Stimulated activated CD4-positive, alpha-beta T cell treated with anti-CD3 and anti-CD28 coated beads, TNF-alpha, amount 100 ng/mL, for 4 hours (primary cell): ENCODE measurements at regions not wholly inside any gene's neighbourhood (a gene's known extent, or its start where the extent isn't known, plus 50 kb on each side); places are given as distances from the start of the nearest gene placed in this dataset.

ENCODE experiments used
- DNase-seq, 3 experiments: peaks; one replicate each; pipeline ENCODE4 v3.0.0-alpha.2; 2020; ENCODE audit warnings: low read depth in 3 of 3

DNA sequence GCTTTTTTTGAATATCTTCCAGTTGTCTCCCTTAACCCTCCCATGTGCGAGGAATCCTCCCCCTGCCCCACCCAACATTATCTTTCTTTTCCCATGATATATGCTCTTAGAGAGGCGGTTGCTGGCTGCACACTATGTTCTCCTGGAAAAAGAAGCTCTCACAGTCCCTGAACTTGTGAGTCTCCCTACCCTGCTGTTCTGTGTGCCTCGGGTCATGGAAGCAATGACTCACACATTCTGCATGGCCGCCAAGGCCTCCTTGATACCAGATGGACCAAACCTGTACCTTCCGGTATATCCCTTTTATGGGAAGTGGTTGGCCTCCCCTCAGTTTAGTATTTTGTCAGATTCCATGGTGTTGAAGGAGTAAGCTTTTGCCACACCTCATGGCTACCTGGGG is 705.4 kb downstream of the SLITRK6 start:
- DNase-seq: no peak

DNA sequence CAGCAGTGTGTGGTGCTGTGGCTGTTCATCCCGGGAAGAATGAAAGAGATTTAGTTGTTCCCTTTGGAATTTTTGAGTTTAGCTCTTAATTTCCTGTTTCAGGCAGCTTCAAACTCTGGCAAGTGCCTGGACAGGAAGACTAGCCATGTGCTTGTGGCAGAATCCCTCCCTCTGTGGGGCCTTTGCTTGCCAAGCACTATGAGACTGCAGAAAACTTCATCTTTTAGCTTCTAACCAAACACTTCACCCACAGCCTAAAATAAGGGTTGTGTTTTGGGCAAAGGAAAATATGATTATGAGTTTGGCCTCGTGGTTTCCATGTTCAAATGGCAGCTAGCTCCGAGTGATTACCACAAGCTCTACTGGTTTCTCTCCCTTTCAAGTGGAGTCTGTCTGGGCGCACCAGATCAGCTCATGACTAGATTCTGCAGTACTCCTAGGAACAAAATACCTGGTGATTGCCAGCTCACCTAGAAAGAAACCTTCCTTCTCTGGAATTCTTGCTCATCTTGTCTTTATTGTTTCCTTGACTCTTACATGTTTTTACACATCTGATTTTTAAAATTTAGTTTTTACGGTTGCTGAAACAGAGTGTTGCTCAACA is 707.5 kb downstream of the SLITRK6 start:
- no peak for DNase-seq

DNA sequence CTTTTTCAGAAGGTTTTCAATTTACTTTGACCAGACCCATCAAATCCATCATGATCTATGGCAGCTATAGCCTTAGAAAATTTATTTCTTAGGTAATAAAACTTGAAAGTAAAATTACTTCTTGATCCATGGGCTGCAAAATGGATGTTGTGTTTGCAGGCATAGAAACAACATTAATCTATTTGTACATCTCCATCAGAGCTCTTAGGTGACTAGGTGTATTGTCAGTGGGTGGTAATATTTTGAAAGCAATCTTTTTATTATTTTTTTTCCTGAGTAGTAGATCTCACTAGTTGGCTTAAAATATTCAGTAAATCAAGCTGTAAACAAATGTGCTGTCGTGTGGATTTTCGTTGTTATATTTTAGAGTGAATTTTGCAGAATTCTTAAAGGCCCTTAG is 710.0 kb downstream of the SLITRK6 start:
- no peak for DNase-seq

DNA sequence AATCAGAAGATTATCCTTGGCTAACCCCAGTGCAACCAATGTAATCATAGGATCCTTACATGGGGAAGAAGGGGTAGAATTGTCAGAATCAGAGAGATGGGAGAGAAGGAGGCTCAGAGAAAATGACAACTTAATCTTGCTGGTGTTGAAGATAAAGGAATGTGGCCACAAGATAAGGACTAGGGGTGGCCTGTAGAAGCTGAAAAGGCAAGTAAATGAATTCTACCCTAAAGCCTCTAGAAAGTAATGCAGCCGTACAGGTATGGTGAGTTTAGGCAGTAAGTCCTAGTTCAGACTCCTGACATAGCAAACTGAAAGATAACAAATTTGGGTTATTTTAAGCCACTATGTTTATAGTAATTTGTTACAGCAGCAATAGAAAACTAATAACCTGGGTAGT is 718.5 kb downstream of the SLITRK6 start:
- no peak for DNase-seq

DNA sequence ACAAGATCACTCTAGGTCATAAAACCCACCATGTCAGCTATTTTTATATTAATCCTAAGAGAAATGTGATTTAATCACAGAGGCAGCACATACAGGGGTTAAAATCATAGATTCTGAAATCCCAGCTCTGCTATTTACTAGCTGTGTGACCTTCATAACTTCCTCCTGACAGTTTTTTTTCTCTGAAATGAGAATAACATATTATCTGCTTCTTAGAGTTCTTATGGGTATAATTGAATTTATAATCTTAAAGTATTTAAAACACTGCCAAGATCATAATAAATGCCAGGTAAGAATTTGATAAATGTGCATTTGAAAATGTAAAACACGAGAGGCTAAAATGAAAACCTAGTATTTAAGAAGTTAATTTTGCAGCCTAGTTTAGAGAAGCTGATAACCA is 722.9 kb downstream of the SLITRK6 start:
- no peak for DNase-seq

DNA sequence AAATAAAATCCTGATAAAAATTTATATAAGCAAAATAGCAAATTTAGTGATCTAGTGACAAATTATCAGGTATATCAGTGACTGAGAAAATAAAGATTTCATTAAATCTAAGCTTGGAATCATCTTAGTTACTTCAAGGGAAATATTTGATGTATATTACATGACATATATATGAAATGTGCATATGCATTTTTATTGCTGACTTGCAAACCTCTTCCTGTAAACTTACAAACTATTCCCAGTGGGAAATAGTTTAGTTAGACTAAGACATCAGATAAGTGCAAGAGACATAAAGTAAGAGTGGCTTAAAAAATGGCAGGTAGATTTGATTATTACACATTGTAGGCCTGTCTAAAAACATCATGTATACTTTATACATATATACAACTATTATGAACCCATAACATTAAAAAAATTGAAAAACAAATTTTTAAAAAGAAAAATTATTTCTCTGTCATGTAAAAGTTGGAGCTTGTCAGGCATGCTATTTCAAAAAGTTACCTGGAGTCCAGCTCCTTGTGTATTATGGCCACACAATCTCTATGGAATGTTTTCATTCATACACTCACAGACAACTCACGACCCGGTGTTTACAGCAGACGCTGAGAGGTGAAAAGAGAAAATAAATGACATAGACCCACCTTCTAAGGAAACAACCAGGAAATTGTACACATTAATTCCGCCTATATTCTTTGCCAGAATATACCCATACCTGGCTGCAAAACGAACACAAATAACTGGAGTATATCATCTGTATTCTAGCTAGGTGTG is 724.5 kb downstream of the SLITRK6 start:
- DNase-seq: no peak

DNA sequence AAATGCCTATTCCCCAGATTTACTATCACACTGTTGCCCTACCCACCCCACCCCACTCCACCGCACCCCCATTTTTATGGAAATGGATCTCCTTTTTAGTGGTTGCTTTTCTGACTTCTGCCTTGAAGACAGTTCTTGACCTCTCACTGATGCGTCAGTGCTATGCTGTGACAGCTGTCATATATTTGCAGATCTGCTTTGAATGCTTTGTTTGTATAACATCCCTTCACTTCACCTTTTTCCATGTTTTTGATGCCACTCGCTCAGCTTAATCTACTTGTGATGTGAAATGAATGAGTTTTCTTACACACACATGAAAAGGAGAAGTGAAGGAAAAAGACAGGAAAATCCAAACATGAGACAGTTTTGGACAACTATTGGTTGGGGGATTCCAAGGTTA is 731.0 kb downstream of the SLITRK6 start:
- DNase-seq: no peak

DNA sequence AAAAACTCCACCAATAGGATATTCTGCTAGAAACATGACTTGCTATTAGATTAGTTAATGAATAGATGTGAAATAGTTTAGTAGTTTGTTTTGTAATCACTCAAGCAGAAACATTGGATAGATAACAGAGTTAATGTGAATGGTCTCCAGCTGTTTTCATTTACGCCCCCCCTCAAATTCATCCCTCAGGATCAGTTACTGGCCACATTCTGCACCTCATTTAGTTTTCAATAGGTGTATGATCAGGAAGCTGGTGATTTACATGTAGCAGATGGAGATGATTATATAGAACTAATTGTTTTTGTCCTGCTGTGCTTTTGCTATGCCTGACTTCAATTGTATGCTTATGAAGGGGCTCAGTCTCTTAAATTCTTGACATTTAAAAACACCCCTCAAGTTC is 759.0 kb downstream of the SLITRK6 start:
- DNase-seq: no peak

DNA sequence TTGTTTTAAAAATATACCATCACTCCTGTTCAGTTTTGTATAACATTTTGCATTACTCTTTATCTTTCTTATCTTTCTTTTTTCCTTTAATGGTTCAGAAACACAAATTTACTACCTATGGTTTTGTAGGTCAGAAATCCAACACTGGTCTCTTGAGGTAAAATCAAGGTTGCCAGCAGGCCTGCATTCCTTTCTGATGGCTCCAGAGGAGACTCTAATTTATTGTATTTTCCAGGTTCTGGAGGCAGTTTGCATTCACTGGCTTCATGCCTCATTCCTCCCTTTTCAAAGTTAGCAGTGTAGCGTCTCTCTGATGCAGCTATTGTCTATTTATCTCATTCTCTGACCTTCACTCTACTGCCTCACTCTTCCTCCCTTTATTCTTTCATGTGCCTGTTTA is 767.4 kb downstream of the SLITRK6 start:
- no peak for DNase-seq

DNA sequence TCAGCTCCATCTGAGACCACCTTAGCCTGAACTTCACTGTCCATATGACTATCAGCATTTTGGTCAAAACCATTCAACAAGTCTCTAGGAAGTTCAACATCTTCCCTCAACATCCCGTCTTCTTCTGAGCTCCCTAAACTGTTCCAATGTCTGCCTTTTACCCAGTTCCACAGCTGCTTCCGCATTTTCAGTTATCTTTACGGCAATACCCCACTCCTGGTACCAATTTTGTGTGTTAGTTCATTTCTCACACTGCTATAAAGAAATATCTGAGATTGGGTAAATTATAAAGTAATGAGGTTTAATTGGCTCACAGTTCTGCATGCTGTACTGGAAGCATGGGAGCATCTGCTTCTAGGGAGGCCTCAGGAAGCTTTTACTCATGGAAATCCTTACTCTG is 771.2 kb downstream of the SLITRK6 start:
- DNase-seq: no peak

DNA sequence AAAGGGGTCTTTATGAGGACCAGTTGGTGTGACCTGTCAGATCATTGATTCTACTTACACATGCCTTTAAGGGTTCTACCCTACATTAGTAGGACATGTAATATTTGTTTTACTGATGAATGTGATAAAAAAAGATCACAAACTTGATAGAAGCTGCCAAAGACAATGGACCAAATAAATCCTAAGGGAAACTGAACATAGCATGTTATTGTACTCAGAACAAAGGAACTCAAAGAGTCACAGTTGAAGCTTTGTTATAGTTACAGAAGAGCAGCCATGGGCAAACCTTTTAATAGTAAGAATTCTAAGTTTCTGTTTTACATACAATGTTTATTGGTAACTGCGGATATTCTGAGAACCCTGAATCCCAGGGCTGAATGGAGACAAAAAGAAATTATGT is 780.1 kb downstream of the SLITRK6 start:
- no peak for DNase-seq

DNA sequence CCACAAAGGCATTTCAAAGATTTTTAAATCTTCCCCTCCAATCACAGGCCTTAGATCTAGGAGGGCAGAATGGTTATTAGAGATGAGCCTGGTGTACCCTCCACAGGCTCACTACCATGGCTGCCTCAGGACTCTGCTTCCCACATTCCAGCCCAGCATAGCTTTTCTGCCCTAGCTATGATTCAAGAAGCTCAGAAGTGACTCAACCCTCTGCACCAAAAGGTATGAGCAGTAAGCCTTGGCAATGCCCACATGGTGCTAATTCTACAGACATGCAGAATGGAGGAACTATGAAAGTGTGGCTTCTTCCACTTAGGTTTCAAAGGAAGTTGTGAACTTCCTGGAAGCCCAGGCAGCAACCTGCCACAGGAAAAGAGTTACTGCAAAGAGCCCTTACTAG is 786.2 kb downstream of the SLITRK6 start:
- DNase-seq: no peak

DNA sequence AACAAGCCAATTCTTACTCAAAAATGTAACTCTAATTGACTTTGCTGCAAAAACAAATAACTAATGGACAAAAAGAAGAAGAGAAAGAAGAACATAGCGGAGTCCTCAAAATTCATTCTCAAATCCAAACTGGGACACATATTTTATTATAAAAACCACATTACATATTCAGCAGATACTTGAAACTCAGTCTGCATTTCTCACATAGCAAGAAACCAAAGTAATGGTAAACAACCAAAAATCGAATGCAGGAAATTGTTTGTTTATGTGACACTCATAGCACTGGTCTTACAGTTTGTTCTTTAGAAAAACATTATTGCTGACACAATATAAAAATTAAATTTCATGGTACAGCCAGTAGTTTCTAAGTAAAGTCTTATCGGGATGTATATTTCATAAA is 789.8 kb downstream of the SLITRK6 start:
- no peak for DNase-seq

DNA sequence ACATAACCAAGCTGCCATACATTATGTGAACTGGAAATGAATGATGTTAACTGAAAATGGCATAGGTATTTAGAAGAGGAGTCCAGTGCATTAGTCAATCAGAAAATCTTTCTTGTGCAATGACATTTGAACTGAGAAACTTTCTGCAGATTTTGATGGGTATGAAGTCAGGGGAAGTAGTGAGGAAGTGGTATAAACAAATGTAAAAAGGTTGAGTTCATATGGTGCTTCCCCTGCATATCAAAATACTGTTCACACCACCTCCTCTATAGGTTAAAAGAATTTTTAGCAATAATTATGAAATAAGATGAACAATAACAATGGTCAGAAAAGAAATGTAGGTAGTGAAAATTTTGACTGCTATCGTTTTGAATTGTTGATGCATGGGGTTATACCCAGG is 800.0 kb downstream of the SLITRK6 start:
- DNase-seq: no peak

DNA sequence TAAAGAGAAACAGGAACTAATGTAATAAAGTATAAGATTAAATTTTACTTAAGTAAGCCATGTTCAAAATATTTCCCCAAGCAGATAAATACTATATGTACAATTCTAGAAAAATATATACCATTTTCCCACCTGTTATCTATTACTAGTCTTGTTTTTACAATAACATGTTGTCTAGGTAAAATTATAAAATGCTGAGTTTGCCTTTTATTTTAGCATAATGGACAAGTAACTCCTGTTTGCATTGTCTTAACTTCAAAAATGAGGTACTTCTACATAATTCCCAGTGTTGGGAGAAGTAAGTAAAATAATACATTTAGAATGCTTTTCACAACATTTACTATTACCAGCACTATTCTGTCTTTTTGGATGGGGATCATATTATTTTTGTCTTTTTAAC is 800.5 kb downstream of the SLITRK6 start:
- no peak for DNase-seq

DNA sequence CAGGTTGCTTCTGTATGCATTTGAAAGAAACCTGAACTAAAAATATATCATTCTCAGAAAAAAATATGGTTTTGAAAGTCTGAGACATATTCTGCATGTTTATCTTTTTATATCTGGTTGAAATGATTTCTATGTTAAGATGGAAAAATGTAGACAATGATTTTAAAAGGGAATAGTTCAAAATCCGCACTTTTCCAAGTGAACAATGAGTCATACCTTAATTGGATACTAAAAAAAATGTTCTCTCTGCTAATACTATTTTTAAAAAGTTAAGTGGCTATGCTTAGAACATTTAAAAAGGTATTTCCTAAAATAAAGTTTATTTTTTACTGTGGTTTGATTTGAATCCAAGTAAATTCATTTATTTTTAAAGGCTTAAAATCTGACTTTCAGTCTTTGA is 801.4 kb downstream of the SLITRK6 start:
- DNase-seq: no peak

DNA sequence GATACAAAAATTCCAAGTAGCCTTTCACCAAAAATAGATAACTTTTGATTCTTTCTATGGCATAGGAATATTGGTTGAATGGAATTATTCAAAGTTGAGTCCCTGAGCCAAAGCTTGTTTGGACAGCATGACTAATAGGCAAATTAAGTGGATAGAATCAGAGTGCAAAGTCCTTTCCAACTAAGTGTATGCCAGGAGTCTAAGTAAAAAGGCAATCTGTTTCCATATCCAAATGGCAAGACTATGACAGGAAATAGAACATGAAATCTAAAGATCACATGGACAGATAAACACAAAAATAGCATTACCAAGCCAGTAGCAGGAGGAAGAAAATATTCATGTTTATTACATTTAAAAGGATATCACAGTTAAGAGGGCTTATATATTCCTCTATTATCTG is 804.6 kb downstream of the SLITRK6 start:
- no peak for DNase-seq

DNA sequence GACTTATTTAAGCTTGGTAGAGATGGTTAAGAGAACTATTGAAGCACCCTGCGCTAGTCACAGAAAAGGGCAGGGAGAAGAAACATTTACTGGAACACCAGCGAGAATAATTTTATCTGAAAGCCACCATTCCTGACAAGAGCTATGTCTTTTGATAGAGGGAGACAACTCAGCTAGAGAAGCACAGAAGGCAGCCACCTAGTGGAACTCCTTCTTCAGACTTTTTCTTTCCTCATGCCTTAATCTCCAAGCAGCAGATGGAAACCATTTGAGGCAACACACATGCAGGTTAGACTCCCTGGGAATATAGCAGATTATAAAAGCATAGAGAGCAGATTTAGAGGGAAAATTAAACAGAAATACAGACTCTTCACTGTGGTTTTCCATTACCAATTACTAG is 813.4 kb downstream of the SLITRK6 start:
- no peak for DNase-seq

DNA sequence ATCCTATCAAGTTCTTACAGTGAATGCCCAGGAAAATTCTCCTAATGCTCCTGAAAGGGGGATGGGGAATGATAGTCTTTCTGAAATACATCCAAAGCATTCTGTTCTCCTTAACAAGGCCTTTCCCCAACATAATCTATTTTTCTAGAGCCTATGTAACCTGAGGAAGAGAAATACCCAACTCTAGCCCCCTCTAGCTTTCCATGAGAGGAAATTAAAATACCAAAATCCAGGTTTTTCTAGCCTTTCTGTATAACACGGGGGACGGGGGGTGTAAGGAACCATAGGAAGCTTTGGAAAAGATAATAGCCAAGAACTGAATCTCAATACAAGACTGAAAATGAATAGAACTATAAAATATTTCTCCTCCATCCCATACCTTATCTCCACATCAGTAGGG is 815.9 kb downstream of the SLITRK6 start:
- no peak for DNase-seq

DNA sequence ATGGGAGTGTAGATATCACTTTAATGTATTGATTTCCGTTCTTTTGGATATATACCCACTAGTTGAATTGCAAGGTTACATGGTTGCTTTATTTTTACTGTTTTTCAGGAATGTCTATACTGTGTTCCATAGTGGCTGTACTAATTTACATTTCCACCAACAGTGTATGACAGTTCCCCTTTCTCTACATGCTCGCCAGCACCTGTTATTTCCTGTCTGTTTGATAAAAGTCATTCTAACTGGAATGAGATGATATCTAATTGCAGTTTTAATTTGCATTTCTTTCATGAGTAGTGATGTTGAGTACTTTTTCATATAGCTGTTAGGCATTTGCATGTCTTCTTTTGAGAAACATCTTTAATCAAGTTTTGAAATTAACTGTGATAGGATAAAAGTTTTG is 818.6 kb downstream of the SLITRK6 start:
- DNase-seq: no peak

DNA sequence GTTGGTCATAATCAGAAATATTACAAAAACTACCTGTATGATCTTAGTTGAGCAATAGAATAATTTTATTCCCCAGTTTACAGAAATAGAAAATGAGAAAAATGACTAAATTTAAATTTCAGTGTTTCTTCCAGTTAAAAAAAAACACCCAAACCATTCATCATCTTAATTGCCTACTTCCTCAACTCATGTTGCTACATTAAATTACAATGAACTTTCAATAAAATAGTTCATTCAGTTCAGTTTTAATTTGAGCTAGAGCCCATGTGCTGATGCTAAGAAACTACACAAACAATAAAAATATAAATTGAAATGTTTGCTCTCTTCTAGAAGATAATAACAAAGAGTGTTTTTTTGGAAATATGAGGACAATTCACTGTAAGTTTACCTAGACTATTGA is 820.4 kb downstream of the SLITRK6 start:
- DNase-seq: no peak

DNA sequence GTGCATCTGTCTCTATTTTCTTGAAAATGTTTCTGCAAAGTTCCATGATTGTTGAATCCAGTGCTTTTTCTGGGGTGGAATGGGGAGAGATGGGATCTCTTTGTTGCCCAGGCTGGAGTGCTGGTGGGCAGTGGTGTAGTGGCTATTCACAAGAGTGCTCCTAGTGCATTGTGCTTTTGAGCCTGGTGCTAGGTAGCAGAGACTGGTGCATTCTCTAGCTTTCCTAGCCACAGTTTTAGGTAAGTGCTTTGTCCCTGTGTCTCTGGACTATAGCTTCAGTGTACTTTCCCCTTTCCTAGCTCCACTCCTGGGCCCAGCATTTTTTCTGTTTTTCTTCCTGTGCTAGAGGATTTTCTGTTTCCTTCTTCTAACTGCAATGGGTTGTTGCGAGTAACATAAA is 825.6 kb downstream of the SLITRK6 start:
- DNase-seq: no peak

DNA sequence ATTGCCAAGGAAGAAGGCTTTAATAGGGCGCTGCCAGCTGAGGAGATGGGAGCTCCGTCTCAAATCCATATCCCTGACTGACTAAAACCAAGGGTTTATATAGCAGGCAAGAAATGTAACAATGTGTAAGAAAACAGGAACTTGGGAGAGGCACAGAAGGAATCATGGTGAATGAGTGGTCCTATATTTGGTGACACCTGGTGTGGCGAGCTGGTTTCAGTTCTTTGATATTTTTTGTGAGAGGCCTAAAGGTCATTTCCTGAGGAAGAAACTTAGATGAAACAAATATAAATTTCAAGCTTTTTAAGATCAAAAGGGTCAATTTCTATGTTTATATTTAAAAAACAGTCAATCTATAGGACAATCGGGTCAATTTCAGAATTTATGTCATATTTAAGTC is 826.3 kb downstream of the SLITRK6 start:
- no peak for DNase-seq

DNA sequence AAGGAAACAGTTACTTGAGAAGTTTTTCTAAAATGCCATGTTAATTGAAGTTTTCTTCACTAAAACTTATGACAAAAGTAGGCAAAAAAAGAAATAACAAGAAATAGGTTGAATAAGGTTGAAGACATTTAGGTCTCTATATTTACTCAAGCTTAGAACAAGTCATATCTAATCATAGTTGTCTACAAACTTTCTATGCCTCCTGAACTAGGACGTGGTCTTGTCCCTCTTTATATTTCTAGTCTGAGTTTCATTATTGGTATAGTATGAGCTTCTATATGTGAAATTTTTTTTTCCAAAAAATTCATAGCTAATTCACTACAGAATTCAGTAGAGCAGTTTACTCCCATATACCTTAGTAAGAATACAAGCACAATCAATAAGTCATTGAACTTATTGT is 836.4 kb downstream of the SLITRK6 start:
- no peak for DNase-seq
